Stomach (tissue), 4 donors: ENCODE measurements at regions not wholly inside any gene's neighbourhood (a gene's known extent, or its start where the extent isn't known, plus 50 kb on each side); places are given as distances from the start of the nearest gene placed in this dataset.

Experiments
- EP300 ChIP-seq: sonication (generic); formaldehyde crosslinking; IDR thresholded peaks from one replicate; pipeline ENCODE4 v1.6.1; 2017; ENCODE audit warnings: antibody characterized with exemption
- POLR2A ChIP-seq, 4 donors: fragments of 450-650 bp; IDR thresholded peaks; one replicate each; pipeline ENCODE4 v1.6.1; 2016; ENCODE audit warnings: antibody characterized with exemption in 4 of 4, control low read depth in 2 of 4, mild to moderate bottlenecking in 1 of 4, moderate library complexity in 1 of 4
- POLR2AphosphoS5 ChIP-seq, 3 donors: sonication (generic); formaldehyde crosslinking; IDR thresholded peaks; one replicate each; pipeline ENCODE4 v1.6.1; 2016; ENCODE audit warnings: antibody characterized with exemption in 3 of 3
- TF ChIP-seq, protein P1 (sequence below), 7 experiments: fragments of 450-650 bp in 4 of 7; fragments of 200-600 bp in 3 of 7; sonication (generic) in 3 of 7; IDR thresholded peaks; one replicate each; pipeline ENCODE4 v1.5.1; 2016 to 2019; ENCODE audit warnings: antibody characterized with exemption in 7 of 7, control low read depth in 2 of 7, mild to moderate bottlenecking in 1 of 7

GRCh38 chr16:73210084-73210483, 162.2 kb upstream of the ZFHX3 start:
- TF ChIP-seq, protein P1, sequence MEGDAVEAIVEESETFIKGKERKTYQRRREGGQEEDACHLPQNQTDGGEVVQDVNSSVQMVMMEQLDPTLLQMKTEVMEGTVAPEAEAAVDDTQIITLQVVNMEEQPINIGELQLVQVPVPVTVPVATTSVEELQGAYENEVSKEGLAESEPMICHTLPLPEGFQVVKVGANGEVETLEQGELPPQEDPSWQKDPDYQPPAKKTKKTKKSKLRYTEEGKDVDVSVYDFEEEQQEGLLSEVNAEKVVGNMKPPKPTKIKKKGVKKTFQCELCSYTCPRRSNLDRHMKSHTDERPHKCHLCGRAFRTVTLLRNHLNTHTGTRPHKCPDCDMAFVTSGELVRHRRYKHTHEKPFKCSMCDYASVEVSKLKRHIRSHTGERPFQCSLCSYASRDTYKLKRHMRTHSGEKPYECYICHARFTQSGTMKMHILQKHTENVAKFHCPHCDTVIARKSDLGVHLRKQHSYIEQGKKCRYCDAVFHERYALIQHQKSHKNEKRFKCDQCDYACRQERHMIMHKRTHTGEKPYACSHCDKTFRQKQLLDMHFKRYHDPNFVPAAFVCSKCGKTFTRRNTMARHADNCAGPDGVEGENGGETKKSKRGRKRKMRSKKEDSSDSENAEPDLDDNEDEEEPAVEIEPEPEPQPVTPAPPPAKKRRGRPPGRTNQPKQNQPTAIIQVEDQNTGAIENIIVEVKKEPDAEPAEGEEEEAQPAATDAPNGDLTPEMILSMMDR (IDR thresholded peaks at IDR 0.05): no peak
- TF ChIP-seq POLR2A (IDR thresholded peaks at IDR 0.05): no peak
- no peak for TF ChIP-seq POLR2AphosphoS5 (IDR thresholded peaks at IDR 0.05)
- TF ChIP-seq EP300: no peak
